Trophoblast cell (in vitro differentiated cells and primary cell): ENCODE measurements at regions not wholly inside any gene's neighbourhood (a gene's known extent, or its start where the extent isn't known, plus 50 kb on each side); places are given as distances from the start of the nearest gene placed in this dataset.

Experiments
- DNase-seq, 2 donors: peaks; one replicate each; pipeline ENCODE4 v3.0.0-alpha.2; 2016
- H2AFZ ChIP-seq: 2 replicates; pipeline ENCODE4 v1.6.1; 2013; ENCODE audit warnings: low read length, moderate library complexity, mild to moderate bottlenecking; ENCODE audit not compliant: insufficient read depth, poor library complexity
- H2AK5ac ChIP-seq: 2 replicates; pipeline ENCODE4 v1.6.1; 2013; ENCODE audit warnings: mild to moderate bottlenecking, low read length
- H2BK120ac ChIP-seq: 2 replicates; pipeline ENCODE4 v1.6.1; 2013; ENCODE audit warnings: low read length, mild to moderate bottlenecking, moderate library complexity; ENCODE audit not compliant: insufficient read depth, poor library complexity
- H2BK12ac ChIP-seq: 2 replicates; pipeline ENCODE4 v1.6.1; 2013; ENCODE audit warnings: mild to moderate bottlenecking, low read length, moderate library complexity
- H2BK5ac ChIP-seq: 2 replicates; pipeline ENCODE4 v1.6.1; 2013; ENCODE audit warnings: low read length, low read depth, moderate library complexity, mild to moderate bottlenecking; ENCODE audit not compliant: poor library complexity
- H3K14ac ChIP-seq: 2 replicates; pipeline ENCODE4 v1.6.1; 2013; ENCODE audit warnings: mild to moderate bottlenecking, low read length
- H3K18ac ChIP-seq: 2 replicates; pipeline ENCODE4 v1.6.1; 2013; ENCODE audit warnings: mild to moderate bottlenecking, low read length
- H3K23ac ChIP-seq: 2 replicates; pipeline ENCODE4 v1.6.1; 2013; ENCODE audit warnings: low read length
- H3K27ac ChIP-seq: 2 replicates; pipeline ENCODE4 v1.5.1; 2013; ENCODE audit warnings: low read depth, mild to moderate bottlenecking, inconsistent platforms, low read length, moderate library complexity
- H3K27me3 ChIP-seq: 2 replicates; pipeline ENCODE4 v1.6.1; 2013; ENCODE audit warnings: inconsistent platforms, mild to moderate bottlenecking, low read length, moderate library complexity; ENCODE audit not compliant: insufficient read depth
- H3K36me3 ChIP-seq, 2 experiments: 1 replicate in 1 of 2; 2 replicates in 1 of 2; pipeline ENCODE4 v1.6.1; 2013; ENCODE audit warnings: low read length in 2 of 2, mild to moderate bottlenecking in 2 of 2, moderate library complexity in 1 of 2; ENCODE audit not compliant: insufficient read depth in 2 of 2, control insufficient read depth in 1 of 2
- H3K4ac ChIP-seq: 2 replicates; pipeline ENCODE4 v1.6.1; 2013; ENCODE audit warnings: low read depth, mild to moderate bottlenecking, low read length, moderate library complexity
- H3K4me1 ChIP-seq, 2 experiments: 1 replicate in 1 of 2; 2 replicates in 1 of 2; pipeline ENCODE4 v1.6.1; 2013; ENCODE audit warnings: low read length in 2 of 2, mild to moderate bottlenecking in 2 of 2, moderate library complexity in 1 of 2; ENCODE audit not compliant: insufficient read depth in 2 of 2, control insufficient read depth in 1 of 2
- H3K4me2 ChIP-seq: 2 replicates; pipeline ENCODE4 v1.6.1; 2013; ENCODE audit warnings: inconsistent platforms, mild to moderate bottlenecking, low read length, moderate library complexity
- H3K4me3 ChIP-seq: 2 replicates; pipeline ENCODE4 v1.5.1; 2013; ENCODE audit warnings: mild to moderate bottlenecking, low read depth, low read length, inconsistent platforms
- H3K79me1 ChIP-seq: one replicate; pipeline ENCODE4 v1.6.1; 2013; ENCODE audit warnings: low read length
- H3K79me2 ChIP-seq: 2 replicates; pipeline ENCODE4 v1.6.1; 2013; ENCODE audit warnings: low read length, mild to moderate bottlenecking; ENCODE audit not compliant: control insufficient read depth, insufficient read depth, poor library complexity
- H3K9ac ChIP-seq: 2 replicates; pipeline ENCODE4 v1.6.1; 2013; ENCODE audit warnings: mild to moderate bottlenecking, low read length
- H3K9me3 ChIP-seq: 2 replicates; pipeline ENCODE4 v1.6.1; 2013; ENCODE audit warnings: low read depth, mild to moderate bottlenecking, control low read depth, inconsistent platforms, low read length; ENCODE audit not compliant: insufficient read depth
- H4K12ac ChIP-seq: 2 replicates; pipeline ENCODE4 v1.6.1; 2013; ENCODE audit warnings: low read depth, mild to moderate bottlenecking, low read length, moderate library complexity
- H4K8ac ChIP-seq: 2 replicates; pipeline ENCODE4 v1.6.1; 2013; ENCODE audit warnings: low read depth, mild to moderate bottlenecking, low read length, moderate library complexity
- H4K91ac ChIP-seq: one replicate; pipeline ENCODE4 v1.6.1; 2013; ENCODE audit warnings: low read depth, mild to moderate bottlenecking, low read length, moderate library complexity
- WGBS: extraction: QIAGEN DNeasy Blood & Tissue Kit; methylation state at CpG from one replicate; pipeline ENCODE4 v1.1.7; 2013; ENCODE audit warnings: missing lambda C conversion rate; ENCODE audit not compliant: insufficient read length, insufficient coverage; ENCODE audit errors: extremely low coverage; 5-methylcytosine and 5-hydroxymethylcytosine counted together

DNA sequence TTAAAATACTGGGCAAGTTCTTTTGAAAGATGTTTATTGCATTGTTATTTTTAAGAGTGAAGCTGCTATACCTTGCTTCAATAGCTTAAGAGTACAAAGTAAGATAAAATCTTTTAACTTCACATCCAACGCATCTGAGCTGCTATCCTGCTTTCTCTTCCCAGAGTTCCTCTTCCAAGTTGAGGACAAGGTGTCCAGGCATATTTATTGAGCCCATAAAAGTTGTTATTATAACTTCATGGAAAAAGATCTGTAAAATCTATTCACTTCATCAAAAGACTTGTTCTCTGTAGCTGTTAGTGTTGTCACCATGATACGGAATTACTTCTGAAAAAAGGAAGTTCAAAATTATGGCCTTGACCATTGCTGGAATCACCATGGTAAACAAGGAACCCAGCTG is 306.2 kb upstream of the ELAVL2 start:
- no peak for DNase-seq
- Histone ChIP-seq H3K4ac (no peak overlapping the region), H3K36me3 (no peaks in the 10 kb centered on the region), H4K91ac (no peak overlapping the region), H3K18ac (no peak overlapping the region), H3K4me1 (no peaks in the 10 kb centered on the region), H3K23ac (no peak overlapping the region), H3K14ac (no peak overlapping the region), H3K79me2 (no peaks in the 10 kb centered on the region), H3K4me3 (no peak overlapping the region), H2BK12ac (no peak overlapping the region), H4K8ac (no peak overlapping the region), H2BK5ac (no peak overlapping the region), H2AFZ (no peak overlapping the region), H2BK120ac (no peak overlapping the region), H3K27ac (no peak overlapping the region), H3K79me1 (no peaks in the 10 kb centered on the region), H3K4me2 (no peak overlapping the region), H3K9ac (no peak overlapping the region), H2AK5ac (no peak overlapping the region), H4K12ac (no peak overlapping the region), H3K27me3 (no peaks in the 10 kb centered on the region), H3K9me3 (no peaks in the 10 kb centered on the region)
- no CpG with 5 or more reads among the region's 2 CpGs for WGBS

DNA sequence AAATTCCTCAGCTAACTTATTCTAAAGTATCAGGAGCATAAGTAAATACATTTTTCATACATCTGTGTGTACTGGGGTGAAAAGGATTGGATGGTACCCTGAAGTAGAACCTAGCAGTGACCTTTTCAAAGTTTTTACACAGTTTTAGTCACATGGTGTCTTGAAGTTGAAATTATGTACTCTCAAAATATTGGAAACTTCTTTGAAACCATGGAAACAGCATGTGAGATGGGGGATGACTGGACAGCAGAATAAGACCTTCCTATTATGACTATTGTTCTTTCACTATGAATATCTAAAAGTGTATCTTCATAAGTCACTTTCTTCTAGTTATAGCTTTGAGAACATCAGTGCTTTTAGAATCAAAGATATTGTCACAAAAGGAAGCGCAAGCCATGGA is 301.5 kb upstream of the ELAVL2 start:
- Histone ChIP-seq H3K36me3 (no peaks in the 10 kb centered on the region), H3K18ac (no peak overlapping the region), H3K23ac (no peak overlapping the region), H2BK12ac (no peak overlapping the region), H4K8ac (no peak overlapping the region), H3K27ac (no peak overlapping the region), H3K4me1 (no peaks in the 10 kb centered on the region), H3K79me1 (no peaks in the 10 kb centered on the region), H3K9me3 (no peaks in the 10 kb centered on the region), H3K4me3 (no peak overlapping the region), H4K12ac (no peak overlapping the region), H3K9ac (no peak overlapping the region), H4K91ac (no peak overlapping the region), H3K27me3 (no peaks in the 10 kb centered on the region), H3K4ac (no peak overlapping the region), H2AK5ac (no peak overlapping the region), H3K14ac (no peak overlapping the region), H3K4me2 (no peak overlapping the region), H2BK5ac (no peak overlapping the region), H2BK120ac (no peak overlapping the region), H3K79me2 (no peaks in the 10 kb centered on the region), H2AFZ (no peak overlapping the region)
- no peak for DNase-seq
- WGBS, result no CpG with 5 or more reads among the region's 1 CpG

DNA sequence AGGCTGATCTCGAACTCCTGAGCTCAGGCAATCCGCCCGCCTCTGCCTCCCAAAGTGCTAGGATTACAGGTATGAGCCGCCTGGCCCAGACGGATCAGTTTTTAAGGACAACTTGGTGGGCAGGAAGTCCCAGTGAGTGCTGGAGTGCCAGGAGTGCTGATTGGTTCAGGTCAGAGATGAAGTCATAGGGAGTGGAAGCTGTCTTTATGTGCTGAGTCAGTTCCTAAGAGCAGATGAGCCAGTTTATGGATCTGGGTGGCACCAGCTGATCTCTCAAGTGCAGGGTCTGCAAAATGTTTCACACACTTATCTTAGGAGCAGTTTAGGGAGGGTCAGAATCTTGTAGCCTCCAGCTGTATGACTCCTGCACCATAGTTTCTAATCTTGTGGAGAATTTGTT is 292.1 kb upstream of the ELAVL2 start:
- Histone ChIP-seq H3K4ac (no peak overlapping the region), H3K27me3 (no peaks in the 10 kb centered on the region), H3K36me3 (no peaks in the 10 kb centered on the region), H3K18ac (no peak overlapping the region), H2BK5ac (peak overlapping the region; percentile 84), H3K79me1 (peaks cover 3% of the 10 kb centered on the region), H3K79me2 (no peaks in the 10 kb centered on the region), H3K23ac (no peak overlapping the region), H2AK5ac (no peak overlapping the region), H2BK12ac (peak overlapping the region; percentile 44), H3K4me3 (no peak overlapping the region), H3K27ac (peak overlapping the region; percentile 77), H4K8ac (peak overlapping the region; percentile 17), H3K14ac (no peak overlapping the region), H3K4me2 (no peak overlapping the region), H3K9ac (no peak overlapping the region), H3K9me3 (no peaks in the 10 kb centered on the region), H2BK120ac (no peak overlapping the region), H3K4me1 (peaks cover 0 to 10% of the 10 kb centered on the region in 2 experiments), H2AFZ (no peak overlapping the region), H4K91ac (peak overlapping the region; percentile 56), H4K12ac (no peak overlapping the region)
- WGBS, result no CpG with 5 or more reads among the region's 5 CpGs
- peak; percentile 4 to 20 for DNase-seq

DNA sequence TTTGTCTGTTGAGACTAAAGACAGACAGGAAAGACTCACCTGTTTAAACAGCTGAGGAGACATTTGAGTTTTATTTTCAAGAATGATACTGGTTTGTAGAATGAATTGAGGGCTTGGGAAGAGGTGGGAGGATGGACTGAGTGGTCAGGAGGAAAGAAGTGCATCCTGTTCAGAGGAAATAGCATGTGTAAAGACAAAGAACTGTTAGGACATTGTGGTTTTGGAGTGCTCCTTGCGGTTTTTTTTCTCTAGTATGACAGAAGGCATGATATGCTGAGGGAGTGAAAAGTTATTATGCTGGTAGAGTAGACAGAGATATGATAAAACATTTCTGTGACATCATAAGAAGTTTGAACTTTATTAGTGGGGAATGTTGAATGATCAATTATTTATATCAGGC is 270.7 kb upstream of the ELAVL2 start:
- H3K4me3 ChIP-seq, result no peak overlapping the region
- no peaks in the 10 kb centered on the region for H3K79me2 ChIP-seq
- no peaks in the 10 kb centered on the region for H3K36me3 ChIP-seq
- no peak overlapping the region for H2AK5ac ChIP-seq
- H3K27me3 ChIP-seq, result no peaks in the 10 kb centered on the region
- no peaks in the 10 kb centered on the region for H3K4me1 ChIP-seq
- WGBS, result no CpG with 5 or more reads among the region's 1 CpG
- H3K14ac ChIP-seq, result no peak overlapping the region
- H4K8ac ChIP-seq, result no peak overlapping the region
- H2BK5ac ChIP-seq, result no peak overlapping the region
- H3K23ac ChIP-seq, result no peak overlapping the region
- H2BK12ac ChIP-seq, result no peak overlapping the region
- H3K4ac ChIP-seq, result no peak overlapping the region
- H3K27ac ChIP-seq, result no peak overlapping the region
- no peaks in the 10 kb centered on the region for H3K9me3 ChIP-seq
- no peak overlapping the region for H4K91ac ChIP-seq
- no peak overlapping the region for H3K18ac ChIP-seq
- no peak overlapping the region for H3K4me2 ChIP-seq
- no peaks in the 10 kb centered on the region for H3K79me1 ChIP-seq
- DNase-seq, result no peak
- no peak overlapping the region for H4K12ac ChIP-seq
- no peak overlapping the region for H3K9ac ChIP-seq
- H2AFZ ChIP-seq, result no peak overlapping the region
- no peak overlapping the region for H2BK120ac ChIP-seq
